Stimulated activated CD8-positive, alpha-beta memory T cell treated with anti-CD3 and anti-CD28 coated beads, Interleukin-4, amount 100 ng/mL, for 48 hours (primary cell): ENCODE measurements at regions not wholly inside any gene's neighbourhood (a gene's known extent, or its start where the extent isn't known, plus 50 kb on each side); places are given as distances from the start of the nearest gene placed in this dataset.
"Not testable (repeated sequence)": the region's sequence is repeated elsewhere in the genome, so short reads cannot be mapped to it uniquely, and the experiment has no call there.

Experiments used
- DNase-seq: peaks from one replicate; pipeline ENCODE4 v3.0.0-alpha.2; 2020

DNA sequence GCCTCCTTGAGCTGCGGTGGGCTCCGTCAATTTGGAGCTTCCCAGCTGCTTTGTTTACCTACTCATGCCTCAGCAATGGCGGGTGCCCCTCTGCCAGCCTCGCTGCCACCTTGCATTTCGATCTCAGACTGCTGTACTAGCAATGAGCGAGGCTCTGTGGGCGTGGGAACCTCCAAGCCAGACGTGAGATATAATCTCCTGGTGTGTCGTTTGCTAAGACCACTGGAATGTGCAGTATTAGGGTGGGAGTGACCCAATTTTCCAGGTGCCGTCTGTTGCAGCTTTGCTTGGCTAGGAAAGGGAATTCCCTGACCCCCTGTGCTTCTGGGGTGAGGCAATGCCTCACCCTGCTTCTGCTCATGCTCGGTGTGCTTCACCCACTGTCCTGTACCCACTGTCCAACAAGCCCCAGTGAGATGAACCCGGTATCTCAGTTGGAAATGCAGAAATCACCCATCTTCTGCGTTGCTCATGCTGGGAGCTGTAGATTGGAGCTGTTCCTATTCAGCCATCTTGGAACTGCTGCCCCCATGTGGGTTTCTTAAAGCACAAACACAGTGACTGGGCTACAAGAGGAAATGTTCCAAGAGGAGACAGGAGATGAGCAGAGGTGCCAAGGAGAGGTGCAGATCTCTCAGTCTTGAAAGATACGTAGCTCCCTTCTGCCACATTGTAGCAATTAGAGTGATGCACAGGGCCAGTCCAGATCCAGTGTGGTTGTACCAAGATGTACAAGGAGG, 193.0 kb upstream of the IGFBP7 start:
- no peak for DNase-seq

DNA sequence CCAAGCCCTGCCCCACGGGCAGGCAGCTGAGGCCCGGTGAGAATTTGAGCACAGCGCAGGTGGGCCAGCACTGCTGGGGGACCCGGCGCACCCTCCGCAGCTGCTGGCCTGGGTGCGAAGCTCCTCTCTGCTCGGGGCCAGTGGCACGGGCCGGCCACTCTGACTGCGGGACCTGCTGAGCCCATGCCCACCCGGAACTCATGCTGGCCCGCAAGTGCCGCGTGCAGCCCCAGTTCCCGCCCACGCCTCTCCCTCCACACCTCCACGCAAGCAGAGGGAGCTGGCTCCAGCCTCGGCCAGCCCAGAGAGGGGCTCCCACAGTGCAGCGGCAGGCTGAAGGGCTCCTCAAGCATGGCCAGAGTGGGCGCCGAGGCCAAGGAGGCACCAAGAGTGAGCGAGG, 190.1 kb upstream of the IGFBP7 start:
- DNase-seq = not testable (repeated sequence)

DNA sequence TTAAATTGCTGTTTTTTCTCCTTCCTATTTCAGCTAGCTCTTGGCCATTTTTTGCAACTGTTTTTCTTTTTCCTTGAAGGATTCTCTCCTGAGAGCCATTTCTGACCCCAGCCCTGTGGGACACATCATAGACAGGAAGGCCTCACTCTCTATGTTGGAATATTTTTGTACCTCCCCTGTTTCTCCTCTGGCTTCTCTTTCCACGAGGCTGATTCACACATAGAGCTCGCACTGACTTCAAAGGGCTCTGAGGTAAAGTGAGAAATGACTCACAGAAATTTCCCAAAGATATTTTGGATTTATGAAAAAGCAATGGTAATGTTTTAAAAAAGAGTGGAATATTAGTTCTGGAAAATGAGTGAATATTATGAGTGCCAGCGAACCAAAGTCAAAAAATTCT, 181.7 kb upstream of the IGFBP7 start:
- no peak for DNase-seq

DNA sequence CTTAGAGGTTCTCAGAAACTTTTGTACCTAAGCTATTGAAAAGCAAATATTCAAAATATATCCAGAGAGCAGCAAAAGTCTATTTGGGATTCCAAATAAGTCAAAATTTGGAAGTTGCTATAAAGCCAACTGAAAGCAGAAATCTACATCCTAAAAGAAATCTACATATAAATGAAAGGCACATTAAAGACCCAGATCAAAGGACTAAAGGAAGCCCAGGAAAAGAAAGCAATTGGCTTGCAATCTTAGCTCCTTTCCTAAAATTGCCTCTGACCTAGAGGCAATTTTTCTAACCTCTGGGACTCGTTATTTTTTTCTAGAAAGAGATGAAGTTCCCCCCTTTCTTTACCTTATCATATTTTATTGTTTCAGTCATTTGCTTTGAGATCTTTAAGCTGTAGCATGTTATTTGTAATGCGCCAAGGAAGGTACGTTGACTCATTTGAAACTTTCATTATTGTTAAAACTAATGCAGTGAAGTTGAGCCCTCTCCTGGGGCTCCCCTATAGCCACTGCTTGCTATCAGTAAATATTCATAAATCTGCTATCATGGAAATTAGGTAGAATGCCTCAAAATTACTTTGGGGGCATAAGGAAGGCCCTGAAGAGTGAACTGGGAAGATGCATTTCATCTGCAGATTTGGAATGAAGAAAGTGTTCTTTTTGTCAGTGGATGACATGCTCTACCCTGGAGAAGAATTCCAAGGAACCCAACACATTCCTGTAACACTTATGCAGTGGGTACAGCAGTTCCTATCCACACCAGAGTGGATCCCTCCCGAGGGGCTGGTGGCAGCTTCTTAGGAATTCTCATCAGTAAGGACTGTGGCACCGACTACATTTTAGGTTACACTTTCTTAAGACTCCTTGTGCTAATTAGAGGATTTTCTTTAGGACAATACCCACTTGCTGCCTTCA, 177.8 kb upstream of the IGFBP7 start:
- no peak for DNase-seq

DNA sequence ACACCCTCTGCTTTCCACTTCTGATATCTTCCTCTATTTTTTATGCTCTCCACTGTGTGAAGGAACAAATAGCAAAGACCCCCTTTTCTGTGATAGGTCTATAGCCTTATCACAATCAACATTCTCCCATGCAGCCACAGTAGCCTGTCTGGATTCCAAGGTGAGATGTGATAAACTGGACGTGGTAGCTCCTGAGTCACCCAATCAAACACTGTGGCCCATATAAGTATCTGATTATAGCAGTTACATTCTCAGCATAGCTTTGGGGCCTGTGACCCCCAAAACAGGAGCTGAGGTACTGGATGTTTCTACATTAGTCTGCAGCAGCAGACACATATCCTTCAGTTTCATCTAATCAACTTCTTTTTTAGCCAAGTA, 172.7 kb upstream of the IGFBP7 start:
- DNase-seq = no peak

DNA sequence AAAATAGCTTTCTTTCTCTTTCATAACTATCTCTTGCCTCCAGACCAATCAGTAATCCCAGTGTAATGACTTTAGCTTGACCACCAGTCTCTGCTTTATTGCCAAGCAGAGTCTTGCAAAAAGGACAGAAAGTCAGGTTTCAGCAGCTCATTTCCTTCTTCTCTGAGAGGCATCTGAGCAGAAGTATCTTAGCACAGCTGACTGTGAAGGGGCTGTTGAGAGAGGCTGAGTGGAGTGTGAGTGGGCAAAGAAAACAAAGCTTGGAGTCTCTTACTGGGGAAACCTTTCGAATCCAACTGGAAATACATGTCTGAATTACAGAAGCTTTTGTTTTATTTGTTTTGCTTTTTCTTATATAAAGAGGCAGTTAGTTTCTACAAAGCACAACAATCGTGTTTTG, 170.3 kb upstream of the IGFBP7 start:
- no peak for DNase-seq

DNA sequence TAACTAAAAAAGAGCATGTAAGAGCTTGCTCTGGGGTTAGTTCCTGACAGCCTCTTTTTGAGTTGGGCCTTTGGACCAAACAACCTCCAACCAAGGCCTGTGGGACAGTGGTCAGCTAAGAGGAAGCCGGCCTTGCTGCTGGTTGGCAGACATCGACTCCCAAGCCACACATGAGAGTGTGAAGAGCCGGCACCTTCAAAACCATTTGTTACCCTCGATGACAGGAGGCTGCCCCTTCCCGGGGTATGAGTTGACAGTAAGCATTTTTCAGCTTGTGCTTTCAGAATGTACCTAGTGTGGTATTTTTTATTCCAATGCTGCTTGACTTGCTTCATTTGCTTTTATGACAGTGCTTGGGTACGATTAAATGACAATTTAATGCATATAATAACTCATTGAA, 168.6 kb upstream of the IGFBP7 start:
- DNase-seq = no peak

DNA sequence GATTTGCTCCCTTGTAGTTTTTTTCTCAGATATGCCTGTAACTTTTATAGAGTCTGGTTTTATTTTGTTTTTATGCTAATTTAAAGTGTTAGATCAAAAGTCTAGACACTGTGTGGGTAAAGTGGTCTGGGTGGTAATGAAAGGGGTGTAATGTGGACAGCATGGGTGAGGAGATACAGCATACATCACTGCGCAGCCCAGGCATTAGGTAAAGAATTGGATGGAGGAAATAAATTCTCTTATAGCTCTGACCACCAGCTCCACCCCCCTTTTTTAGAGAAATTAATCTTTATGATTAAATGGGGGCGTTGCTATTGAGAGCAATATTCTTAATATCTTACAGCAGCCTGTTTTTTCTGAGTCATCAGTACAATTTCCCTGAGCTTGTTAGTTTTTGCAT, 163.9 kb upstream of the IGFBP7 start:
- DNase-seq = no peak

DNA sequence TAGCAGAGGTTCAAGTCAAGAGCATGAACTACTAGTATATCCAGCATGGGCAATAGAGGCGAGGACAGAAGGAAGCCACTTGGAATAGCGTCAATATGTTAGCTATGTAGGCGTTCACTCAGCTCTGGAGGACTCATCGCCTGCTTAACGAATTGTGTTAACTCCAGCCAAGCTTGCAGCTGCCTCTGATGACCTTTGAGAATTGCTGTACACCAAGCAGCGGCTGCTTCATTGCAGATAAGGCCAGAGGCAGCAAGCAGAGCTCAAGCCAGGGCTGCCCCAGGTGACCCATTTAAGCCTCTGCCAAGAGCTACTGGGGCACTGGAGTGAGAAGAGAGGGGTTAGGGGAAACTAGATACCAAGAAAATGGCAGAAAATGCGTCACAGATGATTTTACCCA, 160.2 kb upstream of the IGFBP7 start:
- no peak for DNase-seq

DNA sequence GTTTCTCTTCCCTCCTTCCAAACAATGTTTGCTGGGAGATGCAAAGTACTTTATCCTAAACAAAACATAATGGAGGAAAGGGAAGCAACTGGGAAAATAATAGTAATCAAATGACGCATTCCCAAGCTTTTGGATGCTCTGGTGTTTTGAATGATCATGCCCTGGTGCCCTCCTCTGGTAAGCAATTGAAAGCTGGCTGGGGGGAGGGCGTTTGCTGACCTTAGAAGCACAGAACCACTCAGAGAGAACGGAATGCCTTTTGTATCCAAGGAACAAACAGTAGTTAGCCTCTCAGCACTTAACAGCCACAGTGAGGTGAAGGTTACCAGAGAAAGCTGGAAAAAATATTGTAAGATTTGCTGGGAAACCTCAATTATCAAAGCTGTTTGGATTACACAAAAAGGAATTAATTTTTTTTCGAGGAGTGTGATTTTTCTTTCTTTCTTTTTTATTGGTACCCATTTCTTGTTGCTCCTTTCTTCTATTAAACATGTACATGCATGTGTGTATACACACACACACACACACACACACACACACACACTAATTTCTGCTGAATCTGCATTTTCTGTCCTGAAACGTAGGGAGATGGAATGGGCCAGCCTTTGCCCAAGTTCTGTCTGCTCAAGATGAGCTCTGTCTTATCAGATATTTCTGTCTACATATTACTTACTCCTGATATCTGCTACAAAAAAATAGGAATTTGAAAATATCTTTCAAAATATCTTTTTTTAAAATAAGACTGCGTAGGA, 155.8 kb upstream of the IGFBP7 start:
- no peak for DNase-seq

DNA sequence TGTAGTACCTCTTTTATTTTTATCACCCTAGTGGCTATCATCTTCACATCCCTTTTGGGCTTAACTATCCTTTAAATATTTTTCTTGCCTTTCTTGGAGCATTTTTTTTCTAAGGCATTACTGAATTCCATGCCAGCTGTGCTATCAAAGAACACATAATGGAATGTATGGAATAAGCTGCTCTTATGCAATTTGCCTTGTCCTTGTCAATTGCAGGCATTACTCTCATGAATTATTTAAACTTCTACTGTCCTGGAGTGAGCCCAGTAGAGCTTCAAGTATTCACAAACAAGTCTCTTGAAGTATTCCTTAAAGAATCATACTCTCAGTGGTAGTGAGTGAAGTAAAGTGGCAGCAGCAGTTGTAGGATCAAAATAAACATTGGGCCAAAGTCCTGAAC, 144.6 kb upstream of the IGFBP7 start:
- DNase-seq = no peak

DNA sequence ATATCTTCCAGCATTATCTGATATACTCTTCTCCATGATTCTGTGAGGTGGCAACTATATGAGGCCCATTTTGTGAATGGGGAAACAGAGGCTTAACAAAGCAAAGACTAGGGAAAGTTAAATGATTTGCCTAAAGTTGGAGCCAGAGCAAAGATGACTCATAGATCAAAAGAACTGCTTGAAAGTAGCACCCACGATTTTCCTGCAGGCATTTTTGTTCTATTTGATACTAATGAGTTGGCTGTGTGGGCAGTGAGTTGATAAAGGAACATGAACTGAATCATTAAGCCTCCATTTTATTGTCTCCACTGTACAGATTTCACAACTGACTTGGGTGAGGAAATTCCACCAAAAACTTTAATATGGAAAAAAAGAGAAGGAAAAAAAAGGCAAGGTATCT, 138.9 kb upstream of the IGFBP7 start:
- no peak for DNase-seq

DNA sequence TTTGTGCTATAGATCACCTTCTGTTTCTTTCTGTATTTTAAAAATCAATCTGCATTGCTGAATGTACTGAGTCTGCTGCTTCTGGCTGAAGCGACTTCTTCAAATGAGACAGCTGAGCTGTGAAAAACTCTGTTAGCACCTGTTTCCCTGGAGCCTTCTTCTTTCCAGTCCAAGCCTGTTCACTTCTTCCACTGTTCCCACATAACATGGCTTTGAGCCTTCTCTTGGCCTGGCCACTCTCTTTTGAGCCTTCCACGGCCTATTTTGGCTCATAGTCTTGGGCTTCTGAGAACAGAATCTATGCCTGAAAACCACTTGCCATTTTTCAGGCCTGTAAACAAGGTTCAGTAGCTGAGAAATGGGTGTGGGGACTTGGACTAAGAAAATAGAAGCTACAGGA, 132.9 kb upstream of the IGFBP7 start:
- no peak for DNase-seq

DNA sequence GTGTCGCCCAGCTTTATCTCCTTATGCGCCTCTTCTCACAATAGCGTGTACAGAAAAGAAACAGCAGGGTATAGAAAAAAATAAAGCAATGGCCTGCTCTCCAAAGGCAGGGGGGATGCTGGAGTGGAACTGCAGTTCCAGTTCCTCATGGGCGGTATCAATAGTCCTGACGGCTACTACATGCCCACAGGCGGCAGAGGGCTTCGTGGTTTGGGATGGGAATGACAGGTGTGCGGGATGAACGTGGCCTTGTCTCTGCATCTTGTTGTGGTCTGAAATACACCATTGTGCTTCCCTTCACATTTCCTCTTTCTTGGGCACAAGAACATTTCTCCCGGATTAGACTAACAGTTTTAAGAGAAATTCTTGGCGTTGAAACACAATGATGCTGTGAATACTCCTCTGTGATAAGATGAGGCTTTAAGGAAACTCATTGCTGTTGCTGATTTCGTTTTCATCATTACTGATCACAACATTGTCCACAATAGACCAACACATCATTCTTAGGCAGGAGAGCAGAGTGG, 124.1 kb upstream of the IGFBP7 start:
- DNase-seq = no peak

DNA sequence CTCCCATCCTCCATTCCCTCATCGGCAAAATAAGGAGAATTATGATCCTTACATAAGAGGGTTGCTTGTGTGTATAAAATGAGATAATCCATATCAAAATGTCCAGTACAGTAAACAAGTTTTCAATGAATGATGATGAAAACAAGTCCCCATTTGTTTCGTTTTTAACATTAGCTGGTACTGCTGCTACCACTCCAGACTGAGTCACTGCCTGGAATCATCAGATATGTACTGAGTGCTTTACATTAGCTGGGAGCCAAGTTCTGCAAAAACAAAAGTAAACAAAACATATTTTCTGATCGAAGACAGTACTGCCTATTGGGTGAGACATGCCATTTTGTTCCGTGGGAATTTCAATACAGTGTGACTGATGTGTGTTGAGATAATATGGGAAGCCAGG, 123.2 kb upstream of the IGFBP7 start:
- DNase-seq = no peak

DNA sequence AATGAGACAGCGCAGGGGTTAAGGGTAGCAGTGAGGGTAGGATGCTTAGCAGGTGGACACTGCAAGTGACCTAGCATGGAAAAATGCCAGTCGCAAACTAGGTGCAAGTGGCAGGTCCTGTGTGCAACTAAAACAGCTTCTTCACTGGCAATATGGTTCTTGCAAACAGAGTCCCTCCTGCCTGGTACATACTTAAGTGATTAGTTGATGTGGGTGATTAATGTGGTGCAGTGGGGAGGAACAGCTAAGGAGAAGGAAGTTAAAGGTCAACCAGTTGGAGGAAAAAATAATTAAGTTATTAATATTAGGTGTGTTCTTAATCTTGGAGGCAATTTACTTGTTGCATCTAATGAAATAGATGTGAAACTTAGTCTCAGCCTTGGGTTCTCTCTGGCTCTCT, 121.6 kb upstream of the IGFBP7 start:
- no peak for DNase-seq

DNA sequence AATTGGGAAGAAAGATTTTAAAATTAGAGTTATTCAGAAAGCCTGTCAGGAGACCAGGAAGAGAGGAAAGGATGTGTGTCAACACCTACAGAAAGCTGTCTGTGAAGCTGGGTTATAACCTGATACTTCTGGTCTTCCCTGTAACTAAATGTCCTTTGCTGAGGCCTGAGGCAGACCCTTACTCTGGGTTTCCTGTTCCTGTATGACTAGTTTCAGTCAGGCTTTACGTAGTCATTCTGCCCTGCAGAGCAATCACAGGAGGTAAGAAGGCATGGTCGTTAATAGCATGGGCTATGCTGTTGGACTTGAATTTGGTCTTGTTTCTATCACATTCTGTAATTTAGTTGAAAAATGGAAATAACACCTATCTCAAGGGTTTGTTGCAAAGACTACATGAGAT, 110.5 kb upstream of the IGFBP7 start:
- no peak for DNase-seq

DNA sequence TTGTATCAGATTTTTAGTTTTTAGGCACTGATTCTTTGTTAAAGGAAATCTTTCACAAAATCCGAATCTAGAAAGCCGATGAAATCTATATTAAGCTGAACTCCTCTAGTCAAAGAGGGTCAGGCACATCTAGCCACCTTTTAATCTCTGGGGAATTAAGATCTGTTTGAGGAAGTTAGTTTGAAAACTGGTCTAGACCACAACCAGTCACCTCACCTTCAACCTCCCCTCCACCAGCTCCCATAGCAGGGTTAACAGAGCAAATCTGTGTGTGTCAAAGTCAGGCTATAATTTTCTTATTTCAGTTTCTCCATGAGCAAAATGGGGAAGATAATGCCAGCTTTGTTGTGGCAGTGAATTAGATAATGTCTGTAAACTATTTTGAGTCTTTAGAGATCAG, 110.0 kb upstream of the IGFBP7 start:
- DNase-seq = no peak

DNA sequence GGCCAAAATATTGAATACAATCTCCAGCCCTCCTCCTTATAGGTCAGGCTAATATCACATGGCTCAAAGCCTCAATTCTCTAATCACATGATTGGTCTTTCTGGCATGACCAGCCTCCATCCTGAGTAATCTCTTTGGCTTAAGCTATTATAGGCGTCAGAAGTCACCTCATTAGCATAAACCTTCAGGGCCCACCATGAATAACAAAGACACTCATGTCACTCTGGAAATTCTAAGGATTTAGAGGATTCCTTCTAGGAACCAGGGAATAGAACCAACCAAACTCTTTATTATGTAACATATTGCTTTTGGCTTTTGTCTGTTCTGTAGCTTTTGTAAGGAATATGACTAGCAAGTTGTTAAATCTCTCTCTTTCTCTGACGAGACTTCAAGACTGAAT, 109.2 kb upstream of the IGFBP7 start:
- no peak for DNase-seq

DNA sequence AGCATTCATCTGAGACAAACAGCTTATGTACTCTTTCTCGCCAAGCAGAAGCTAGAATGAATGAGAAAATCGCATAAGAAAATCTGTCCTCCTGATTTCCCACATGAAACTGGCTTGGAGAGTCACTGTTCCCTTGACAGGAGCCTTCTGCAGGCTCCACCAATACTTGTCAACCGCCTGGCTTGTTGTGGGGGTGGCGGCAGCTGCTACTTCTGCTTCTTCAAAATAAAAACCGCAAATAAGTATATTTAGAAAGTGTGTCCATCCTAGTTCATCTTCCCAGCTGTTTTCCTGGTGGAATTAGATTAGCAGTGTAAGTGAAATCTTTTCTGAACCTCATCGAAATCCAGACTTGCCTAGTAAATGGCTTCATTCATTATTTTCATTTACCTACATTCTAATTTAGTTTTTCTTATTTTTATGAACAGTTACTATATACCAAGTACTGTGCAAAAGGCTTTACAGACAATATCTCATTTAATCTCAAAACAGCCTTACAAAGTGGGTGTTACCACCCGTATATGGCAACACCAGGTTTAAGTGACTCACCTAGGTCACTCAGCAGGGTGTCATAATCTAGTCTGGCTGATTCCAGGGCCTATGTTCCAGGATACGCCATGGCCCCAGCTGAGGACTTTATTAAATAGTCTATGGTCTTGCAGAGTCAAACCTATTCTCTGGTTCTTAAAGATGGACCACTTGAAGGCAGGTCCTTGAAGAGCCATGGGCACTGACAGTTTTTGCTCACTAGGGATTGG, 104.6 kb upstream of the IGFBP7 start:
- no peak for DNase-seq

DNA sequence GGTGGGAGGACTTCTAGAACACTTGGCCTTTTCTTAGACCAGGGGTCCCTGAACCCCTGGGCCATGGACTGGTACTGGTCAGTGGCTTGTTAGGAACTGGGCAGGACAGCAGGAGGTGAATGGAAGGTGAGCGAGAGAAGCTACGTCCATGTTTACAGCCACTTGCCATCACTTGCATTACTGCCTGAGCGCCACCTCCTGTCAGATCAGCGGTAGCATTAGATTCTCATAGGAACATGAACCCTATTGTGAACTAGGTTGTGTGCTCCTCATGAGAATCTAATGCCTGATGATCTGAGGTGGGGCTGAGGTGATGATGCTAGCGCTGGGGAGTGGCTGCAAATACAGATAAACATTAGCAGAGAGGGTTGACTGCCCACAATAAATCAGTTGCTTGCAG, 100.9 kb upstream of the IGFBP7 start:
- no peak for DNase-seq

DNA sequence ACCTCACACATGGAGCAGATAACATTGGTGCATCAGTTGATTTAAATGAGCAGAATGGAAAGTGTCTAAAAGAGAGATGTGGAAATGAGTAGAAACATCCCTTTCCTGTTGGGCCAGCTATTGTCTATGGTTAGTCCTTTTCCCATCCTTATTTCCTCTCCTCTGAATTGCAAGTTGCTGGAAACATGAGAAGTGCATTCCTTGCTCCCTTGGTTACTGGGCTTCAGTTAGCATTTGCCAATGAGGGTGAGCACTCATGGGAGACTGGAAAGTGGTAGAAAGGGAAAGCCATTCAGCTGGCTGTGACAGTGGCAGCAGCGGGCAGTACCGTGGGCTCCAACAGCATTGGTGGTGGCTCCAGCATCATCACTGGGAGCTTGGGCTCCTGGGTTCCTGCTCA, 96.0 kb upstream of the IGFBP7 start:
- DNase-seq = no peak

DNA sequence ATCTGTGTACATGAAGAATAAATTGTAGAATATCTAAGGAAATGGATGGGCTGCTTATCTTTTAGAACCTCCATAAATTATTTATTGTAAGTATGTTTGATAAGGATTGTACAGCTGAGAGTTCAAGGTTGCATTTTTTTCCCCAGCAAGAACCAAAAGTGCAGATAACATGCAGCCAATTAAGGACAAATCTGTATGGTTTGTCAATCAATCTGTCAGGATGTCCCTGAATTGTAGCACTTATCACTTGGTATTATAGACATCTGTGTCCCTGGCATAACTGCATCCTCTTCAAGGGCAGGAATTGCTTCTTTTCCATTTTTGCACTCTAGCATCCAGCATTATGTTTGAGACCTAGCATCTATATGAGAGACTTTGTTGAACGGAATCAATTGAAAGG, 95.4 kb upstream of the IGFBP7 start:
- DNase-seq = no peak
